SK-N-SH (cell line): ENCODE measurements at regions not wholly inside any gene's neighbourhood (a gene's known extent, or its start where the extent isn't known, plus 50 kb on each side); places are given as distances from the start of the nearest gene placed in this dataset.

Experiments
- CTCF ChIA-PET: fragments of 300-600, 350-600 bp; formaldehyde crosslinking; extraction: SDS; loops from one replicate; lab custom pipeline; 2021; lab: Yijun Ruan, JAX
- POLR2A ChIA-PET: fragments of 350-600 bp; sonication (Branson Sonifier 250); formaldehyde crosslinking; extraction: SDS; loops from one replicate; lab custom pipeline; 2020; ENCODE audit warnings: antibody characterized with exemption, inconsistent platforms; lab: Yijun Ruan, JAX
- DNase-seq: peaks from one replicate; pipeline ENCODE4 v3.0.0; 2012
- H2AFZ ChIP-seq: fragments of 200-600 bp; sonication (generic); 2 replicates; pipeline ENCODE4 v1.8.1; 2016; ENCODE audit warnings: antibody characterized with exemption, mild to moderate bottlenecking, low read depth
- H3F3A ChIP-seq: fragments of 200-600 bp; sonication (generic); replicated peaks from 2 replicates; pipeline ENCODE3; 2016; ENCODE audit warnings: antibody characterized with exemption, mild to moderate bottlenecking; ENCODE audit not compliant: insufficient read depth
- H3K27ac ChIP-seq, 2 experiments: fragments of 200-500 bp in 1 of 2; fragments of 200-600 bp in 1 of 2; sonication (Bioruptor generic) in 1 of 2; sonication (generic), shearing (Covaris generic) in 1 of 2; 2 replicates each; pipeline versions ENCODE4 v1.5.1 to v1.6.1; 2014 to 2016; ENCODE audit warnings: low read depth in 2 of 2, inconsistent platforms in 1 of 2, low read length in 1 of 2, mild to moderate bottlenecking in 1 of 2, mixed read lengths in 1 of 2
- H3K27me3 ChIP-seq: fragments of 200-600 bp; sonication (generic), shearing (Covaris generic); 2 replicates; pipeline ENCODE4 v1.6.1; 2016; ENCODE audit warnings: mixed run types; ENCODE audit not compliant: insufficient read depth
- H3K36me3 ChIP-seq, 2 experiments: fragments of 200-500 bp in 1 of 2; fragments of 200-600 bp in 1 of 2; sonication (Bioruptor generic) in 1 of 2; sonication (generic) in 1 of 2; replicated peaks in 1 of 2; 2 replicates each; pipeline versions ENCODE3 to v1.5.1; 2014 to 2016; ENCODE audit warnings: low read length in 1 of 2, mild to moderate bottlenecking in 1 of 2; ENCODE audit not compliant: insufficient read depth in 2 of 2, control insufficient read depth in 1 of 2
- H3K4me1 ChIP-seq, 2 experiments: fragments of 200-500 bp in 1 of 2; fragments of 200-600 bp in 1 of 2; sonication (Bioruptor generic) in 1 of 2; sonication (generic), shearing (Covaris generic) in 1 of 2; 2 replicates each; pipeline versions ENCODE4 v1.5.1 to v1.6.1; 2014 to 2016; ENCODE audit warnings: low read depth in 1 of 2, low read length in 1 of 2, mixed run types in 1 of 2; ENCODE audit not compliant: insufficient read depth in 2 of 2, control insufficient read depth in 1 of 2
- H3K4me2 ChIP-seq: fragments of 200-600 bp; sonication (generic), shearing (Covaris generic); 2 replicates; pipeline ENCODE4 v1.6.1; 2017; ENCODE audit warnings: mixed run types
- H3K4me3 ChIP-seq, 2 experiments: fragments of 200-500 bp in 1 of 2; fragments of 200-600 bp in 1 of 2; sonication (Bioruptor generic) in 1 of 2; sonication (generic), shearing (Covaris generic) in 1 of 2; 2 replicates each; pipeline versions ENCODE4 v1.5.1 to v1.8.1; 2014 to 2016; ENCODE audit warnings: low read depth in 2 of 2, inconsistent platforms in 1 of 2, low read length in 1 of 2, mild to moderate bottlenecking in 1 of 2, mixed read lengths in 1 of 2, moderate library complexity in 1 of 2
- H3K79me2 ChIP-seq: fragments of 200-600 bp; sonication (generic); 2 replicates; pipeline ENCODE4 v1.8.1; 2017; ENCODE audit warnings: mild to moderate bottlenecking; ENCODE audit not compliant: insufficient read depth
- H3K9ac ChIP-seq: fragments of 200-600 bp; sonication (generic); 2 replicates; pipeline ENCODE4 v1.6.1; 2017; ENCODE audit warnings: mixed run types
- H3K9me2 ChIP-seq: fragments of 200-600 bp; sonication (generic); 2 replicates; pipeline ENCODE4 v1.6.1; 2017; ENCODE audit warnings: mixed run types
- H3K9me3 ChIP-seq: fragments of 200-600 bp; sonication (generic); 2 replicates; pipeline ENCODE4 v1.6.1; 2017; ENCODE audit warnings: mixed run types, mild to moderate bottlenecking, moderate library complexity
- H4K20me1 ChIP-seq: fragments of 200-600 bp; sonication (generic); 2 replicates; pipeline ENCODE4 v1.6.1; 2017; ENCODE audit warnings: mild to moderate bottlenecking, mixed run types; ENCODE audit not compliant: insufficient read depth
- CTCF ChIP-seq: fragments of 200-600 bp; sonication (generic); IDR thresholded peaks from 2 replicates; pipeline ENCODE4 v1.6.1; 2017; ENCODE audit warnings: antibody characterized with exemption, mild to moderate bottlenecking, moderate library complexity
- ELF1 ChIP-seq: IDR thresholded peaks from 2 replicates; pipeline ENCODE4 v1.4.0; 2012
- EP300 ChIP-seq, 2 experiments: IDR thresholded peaks; 2 replicates each; pipeline versions ENCODE4 v1.4.0 to v1.6.1; 2012; ENCODE audit warnings: borderline replicate concordance in 1 of 2, low read depth in 1 of 2, low read length in 1 of 2
- EZH2phosphoT487 ChIP-seq: fragments of 200-600 bp; sonication (generic); IDR thresholded peaks from 2 replicates; pipeline ENCODE4 v1.6.1; 2017; ENCODE audit warnings: low read depth, mixed run types, mild to moderate bottlenecking, antibody characterized with exemption, moderate library complexity, borderline replicate concordance
- FOSL2 ChIP-seq: IDR thresholded peaks from 2 replicates; pipeline ENCODE4 v1.4.0; 2012; ENCODE audit warnings: low read depth, mild to moderate bottlenecking, moderate library complexity, borderline replicate concordance
- FOXJ3 ChIP-seq: sonication (generic); formaldehyde crosslinking; IDR thresholded peaks from 2 replicates; pipeline ENCODE4 v1.5.1; 2020; ENCODE audit warnings: mild to moderate bottlenecking, missing genetic modification reagents
- FOXM1 ChIP-seq: IDR thresholded peaks from 2 replicates; pipeline ENCODE4 v1.4.0; 2012; ENCODE audit warnings: low read depth, mild to moderate bottlenecking
- JUND ChIP-seq: IDR thresholded peaks from 2 replicates; pipeline ENCODE4 v1.4.0; 2012
- MAX ChIP-seq: IDR thresholded peaks from 2 replicates; pipeline ENCODE4 v1.4.0; 2012; ENCODE audit warnings: low read depth
- MXI1 ChIP-seq: IDR thresholded peaks from 2 replicates; pipeline ENCODE4 v1.6.1; 2012; ENCODE audit warnings: mild to moderate bottlenecking, low read depth, low read length, improper control_type of control experiment
- NFIC ChIP-seq: IDR thresholded peaks from 2 replicates; pipeline ENCODE4 v1.4.0; 2012; ENCODE audit warnings: borderline replicate concordance
- PBX3 ChIP-seq: IDR thresholded peaks from 2 replicates; pipeline ENCODE4; 2012
- RXRA ChIP-seq: IDR thresholded peaks from 2 replicates; pipeline ENCODE4 v1.4.0; 2012; ENCODE audit warnings: low read depth, mild to moderate bottlenecking, borderline replicate concordance
- SIN3A ChIP-seq: IDR thresholded peaks from 2 replicates; pipeline ENCODE4 v1.6.1; 2012; ENCODE audit warnings: low read depth, mild to moderate bottlenecking, low read length, moderate library complexity, borderline replicate concordance
- TCF12 ChIP-seq: IDR thresholded peaks from 2 replicates; pipeline ENCODE4 v1.4.0; 2012
- TEAD4 ChIP-seq: IDR thresholded peaks from 2 replicates; pipeline ENCODE4 v1.4.0; 2012; ENCODE audit warnings: mild to moderate bottlenecking, borderline replicate concordance; ENCODE audit not compliant: insufficient read depth
- USF1 ChIP-seq: IDR thresholded peaks from 2 replicates; pipeline ENCODE4 v1.4.0; 2012; ENCODE audit warnings: low read depth, borderline replicate concordance
- USF2 ChIP-seq: fragments of 150-350 bp; IDR thresholded peaks from 2 replicates; pipeline ENCODE4 v1.6.1; 2017; ENCODE audit warnings: antibody characterized with exemption, low read length, low read depth, borderline replicate concordance
- YY1 ChIP-seq: IDR thresholded peaks from 2 replicates; pipeline ENCODE4 v1.4.0; 2012; ENCODE audit warnings: low read depth, mild to moderate bottlenecking
- ZBTB33 ChIP-seq: IDR thresholded peaks from 2 replicates; pipeline ENCODE4 v1.4.0; 2012; ENCODE audit warnings: low read depth, borderline replicate concordance
- WGBS: methylation state at CpG from one replicate; pipeline ENCODE4 v1.1.6; 2017; ENCODE audit warnings: low lambda C conversion rate; 5-methylcytosine and 5-hydroxymethylcytosine counted together

- no peak for TF ChIP-seq FOXM1
- TF ChIP-seq FOSL2, result peak; percentile 87; the same call in 1 of the 2 replicates
- TF ChIP-seq PBX3, result peak; percentile 37
- TF ChIP-seq FOXJ3 (CRISPR knock-in tag), result no peak
- TF ChIP-seq NFIC, result no peak; the same call in 1 of the 2 replicates
- no peak for TF ChIP-seq ELF1
- TF ChIP-seq SIN3A, result no peak
- no peak for TF ChIP-seq MXI1
- TF ChIP-seq TEAD4, result 0 out of 2 replicates have a peak, but pooled peaks have one; percentile 20
- TF ChIP-seq CTCF, result no peak
- no peak for TF ChIP-seq USF2
- TF ChIP-seq USF1, result no peak
These were observed 176.8 kb upstream of the ASIC2 start (continued) for GRCh38 chr17:33469911-33470310.

- CTCF ChIA-PET, result no interaction called here
- no peaks in the 10 kb centered on the region for H3K27me3 ChIP-seq
These were observed 180.0 kb upstream of the ASIC2 start for GRCh38 chr17:33473061-33473460.

More at GRCh38 chr17:33473061-33473460, 180.0 kb upstream of the ASIC2 start:
- WGBS, result 57% methylated on average over 3 of the region's 3 CpGs
- Histone ChIP-seq H4K20me1 (no peaks in the 10 kb centered on the region), H3K27ac (no peak overlapping the region), H3K9me3 (no peaks in the 10 kb centered on the region), H3F3A (no peaks in the 10 kb centered on the region), H3K4me2 (no peak overlapping the region), H3K36me3 (no peaks in the 10 kb centered on the region), H3K4me3 (no peak overlapping the region), H3K79me2 (no peaks in the 10 kb centered on the region), H3K9ac (no peak overlapping the region), H3K9me2 (no peaks in the 10 kb centered on the region), H3K4me1 (peaks cover 11 to 13% of the 10 kb centered on the region in 2 experiments; a peak in 2 of 4 replicates), H2AFZ (no peak overlapping the region)
- POLR2A ChIA-PET, result no interaction called here
- DNase-seq, result no peak
- TF ChIP-seq RXRA (no peak), FOXM1 (no peak), PBX3 (no peak), TCF12 (no peak), YY1 (no peak), EP300 (IDR thresholded peaks at IDR 0.05; ENCODE audit: borderline replicate concordance in 1 of 2, low read depth in 1 of 2, low read length in 1 of 2) (no peak), JUND (no peak), ZBTB33 (no peak), ELF1 (no peak), NFIC (no peak), FOSL2 (no peak), EZH2phosphoT487 (no peak), FOXJ3 (CRISPR knock-in tag) (no peak), USF2 (no peak), MAX (no peak), MXI1 (no peak)
- TF ChIP-seq, all 33 proteins: peak for 0
